HepG2 (cell line): ENCODE measurements at regions not wholly inside any gene's neighbourhood (a gene's known extent, or its start where the extent isn't known, plus 50 kb on each side); places are given as distances from the start of the nearest gene placed in this dataset.

Experiments
- ATAC-seq: fragments of 200-7000 bp; cut with Tn5 transposase; 3 replicates; pipeline ENCODE4 v1.9.1; 2020; ENCODE audit warnings: mild to moderate bottlenecking, moderate library complexity
- BruUV-seq: library from RNA; stranded (reverse); fragments of 400-500 nt; replicated peaks from 2 replicates; lab custom pipeline; 2021; lab: Mats Ljungman, UMichigan
- CTCF ChIA-PET: fragments of 300-600 bp; formaldehyde crosslinking; extraction: SDS; loops from one replicate; lab custom pipeline; 2021; ENCODE audit warnings: low total read pairs, inconsistent platforms, low intra/inter-chr PET ratio; lab: Yijun Ruan, JAX
- POLR2A ChIA-PET: fragments of 350-600 bp; sonication (Branson Sonifier 250); formaldehyde crosslinking; loops from one replicate; lab custom pipeline; 2020; ENCODE audit warnings: antibody characterized with exemption, inconsistent platforms; lab: Yijun Ruan, JAX
- DNase-seq: peaks from one replicate; pipeline ENCODE4 v3.0.0-alpha.2; 2015; ENCODE audit warnings: low spot score
- FAIRE-seq: peaks from 3 replicates; lab custom pipeline; 2011; peaks lifted over from hg19 to GRCh38; lab: Jason Lieb, UNC
- H2AFZ ChIP-seq: one replicate; pipeline ENCODE4 v1.6.1; 2011; ENCODE audit warnings: low read length, inconsistent platforms
- H3K27ac ChIP-seq: fragments of 300-600 bp; 3 replicates; pipeline ENCODE4 v1.8.0; 2011; ENCODE audit warnings: mixed run types, mild to moderate bottlenecking, mixed read lengths, low read length, inconsistent platforms; ENCODE audit not compliant: insufficient read depth; ENCODE audit errors: extremely low read length
- H3K27me3 ChIP-seq, 2 experiments: fragments of 200-600 bp in 1 of 2; 2 replicates in 1 of 2; 3 replicates in 1 of 2; pipeline versions ENCODE4 v1.6.0 to v1.8.0; 2011; ENCODE audit warnings: low read length in 2 of 2, mild to moderate bottlenecking in 2 of 2, moderate library complexity in 2 of 2, inconsistent platforms in 1 of 2; ENCODE audit not compliant: insufficient read depth in 2 of 2, control insufficient read depth in 1 of 2
- H3K36me3 ChIP-seq, 2 experiments: fragments of 200-600 bp in 1 of 2; replicated peaks in 1 of 2; 2 replicates in 1 of 2; 3 replicates in 1 of 2; pipeline versions ENCODE4 v1.5.1 to v1.8.0; 2011; ENCODE audit warnings: low read length in 2 of 2, inconsistent platforms in 1 of 2; ENCODE audit not compliant: insufficient read depth in 2 of 2, control insufficient read depth in 1 of 2
- H3K4me1 ChIP-seq: 2 replicates; pipeline ENCODE4 v1.5.1; 2012; ENCODE audit warnings: low read length, inconsistent platforms; ENCODE audit not compliant: insufficient read depth
- H3K4me2 ChIP-seq: 2 replicates; pipeline ENCODE4 v1.6.0; 2011; ENCODE audit warnings: low read depth, low read length, inconsistent platforms
- H3K4me3 ChIP-seq, 3 experiments: fragments of 200-600 bp in 1 of 3; sonication (generic), shearing (Covaris generic) in 1 of 3; replicated peaks in 1 of 3; 2 replicates each; pipeline ENCODE4 v1.5.1; 2011 to 2016; ENCODE audit warnings: low read length in 3 of 3, inconsistent platforms in 2 of 3, low read depth in 2 of 3, mild to moderate bottlenecking in 2 of 3, control low read depth in 1 of 3, mixed read lengths in 1 of 3; ENCODE audit not compliant: insufficient read depth in 1 of 3
- H3K79me2 ChIP-seq: one replicate; pipeline ENCODE4 v1.6.1; 2011; ENCODE audit warnings: low read length, inconsistent platforms; ENCODE audit not compliant: insufficient read depth
- H3K9ac ChIP-seq: 2 replicates; pipeline ENCODE4 v1.6.0; 2011; ENCODE audit warnings: mild to moderate bottlenecking, low read depth, low read length, inconsistent platforms; ENCODE audit not compliant: insufficient read depth
- H3K9me3 ChIP-seq: 2 replicates; pipeline ENCODE4 v1.5.1; 2012; ENCODE audit warnings: mild to moderate bottlenecking, low read length
- H4K20me1 ChIP-seq: 2 replicates; pipeline ENCODE4 v1.6.0; 2011; ENCODE audit warnings: inconsistent platforms, mild to moderate bottlenecking, low read length, moderate library complexity; ENCODE audit not compliant: insufficient read depth
- CEBPZ ChIP-seq: IDR thresholded peaks from 2 replicates; pipeline ENCODE4 v1.6.1; 2012; ENCODE audit warnings: low read length, improper control_type of control experiment
- CREBL2 ChIP-seq: sonication (generic); formaldehyde crosslinking; IDR thresholded peaks from 2 replicates; pipeline ENCODE4 v1.8.1; 2023; ENCODE audit warnings: missing genetic modification reagents, mild to moderate bottlenecking, borderline replicate concordance
- RBM39 ChIP-seq: fragments of 200-400 bp; formaldehyde crosslinking; IDR thresholded peaks from one replicate; pipeline ENCODE4 v1.6.1; 2018; ENCODE audit warnings: antibody characterized with exemption, mild to moderate bottlenecking, low read depth, low read length; ENCODE audit not compliant: poor library complexity, severe bottlenecking
- SATB2 ChIP-seq: sonication (generic); formaldehyde crosslinking; IDR thresholded peaks from 2 replicates; pipeline ENCODE4 v1.5.0; 2020; ENCODE audit warnings: missing genetic modification reagents
- SIN3B ChIP-seq: fragments of 150-350 bp; IDR thresholded peaks from 2 replicates; pipeline ENCODE4 v1.6.1; 2014; ENCODE audit warnings: low read length
- SMAD1 ChIP-seq: sonication (generic); formaldehyde crosslinking; IDR thresholded peaks from 2 replicates; pipeline ENCODE4 v1.4.0; 2020; ENCODE audit warnings: missing genetic modification reagents, low read depth, mild to moderate bottlenecking, borderline replicate concordance
- SNAI1 ChIP-seq: sonication (generic); formaldehyde crosslinking; IDR thresholded peaks from 2 replicates; pipeline ENCODE4 v1.5.0; 2020; ENCODE audit warnings: mild to moderate bottlenecking, missing genetic modification reagents, borderline replicate concordance
- TMF1 ChIP-seq: sonication (generic); formaldehyde crosslinking; IDR thresholded peaks from 2 replicates; pipeline ENCODE4 v1.8.1; 2022; ENCODE audit warnings: low read depth, missing genetic modification reagents
- ZBTB37 ChIP-seq: sonication (generic); formaldehyde crosslinking; IDR thresholded peaks from 2 replicates; pipeline ENCODE4 v1.4.0; 2020; ENCODE audit warnings: mild to moderate bottlenecking, missing genetic modification reagents
- ZBTB4 ChIP-seq: sonication (generic); formaldehyde crosslinking; IDR thresholded peaks from 2 replicates; pipeline ENCODE4 v1.4.0; 2020; ENCODE audit warnings: missing genetic modification reagents, mild to moderate bottlenecking, borderline replicate concordance
- ZNF446 ChIP-seq: sonication (generic); formaldehyde crosslinking; IDR thresholded peaks from 2 replicates; pipeline ENCODE4 v1.5.0; 2020; ENCODE audit warnings: mild to moderate bottlenecking, missing genetic modification reagents
- ZNF510 ChIP-seq: sonication (generic); formaldehyde crosslinking; IDR thresholded peaks from 2 replicates; pipeline ENCODE4 v1.4.0; 2020; ENCODE audit warnings: low read depth, mild to moderate bottlenecking, missing genetic modification reagents
- ZNF550 ChIP-seq: sonication (generic); formaldehyde crosslinking; IDR thresholded peaks from 2 replicates; pipeline ENCODE4 v1.4.0; 2020; ENCODE audit warnings: mild to moderate bottlenecking, missing genetic modification reagents, borderline replicate concordance
- ZNF740 ChIP-seq: sonication (generic); formaldehyde crosslinking; IDR thresholded peaks from 2 replicates; pipeline ENCODE4 v1.4.0; 2020; ENCODE audit warnings: missing genetic modification reagents
- ZNF75D ChIP-seq: sonication (generic); formaldehyde crosslinking; IDR thresholded peaks from 2 replicates; pipeline ENCODE4 v1.8.1; 2023; ENCODE audit warnings: missing genetic modification reagents, mild to moderate bottlenecking, borderline replicate concordance
- WGBS: methylation state at CpG from one replicate; pipeline ENCODE4 v1.1.6; 2017; ENCODE audit warnings: low lambda C conversion rate; 5-methylcytosine and 5-hydroxymethylcytosine counted together
- in situ Hi-C: cut with HindIII; loops from 2 replicates; pipeline ENCODE4 v1.10.0; 2017; ENCODE audit warnings: low pct_unique_long_range_greater_than_20kb; ENCODE audit not compliant: extremely low pct_ligation_motif_present
- intact Hi-C: fragments of 100-400 bp; cut with micrococcal nuclease; formaldehyde crosslinking; loops from one replicate; pipeline ENCODE4 v1.10.0; 2022; ENCODE audit not compliant: unreplicated experiment

- no peak overlapping the region for H3K27ac ChIP-seq
- POLR2A ChIA-PET: no interaction called here
- TF ChIP-seq CREBL2 (CRISPR knock-in tag): no peak
- TF ChIP-seq ZBTB4: no peak
- no peak for TF ChIP-seq RBM39
- TF ChIP-seq SATB2 (CRISPR knock-in tag): no peak
- TF ChIP-seq ZNF510: no peak
- no peak for TF ChIP-seq CEBPZ
- no peak for TF ChIP-seq ZNF75D (CRISPR knock-in tag)
- TF ChIP-seq ZNF740: no peak
- no peak for TF ChIP-seq SMAD1 (CRISPR knock-in tag)
- TF ChIP-seq SNAI1: no peak
- TF ChIP-seq ZNF446 (CRISPR knock-in tag): no peak
- no peak for TF ChIP-seq SIN3B
- TF ChIP-seq ZNF550 (CRISPR knock-in tag): no peak
- TF ChIP-seq TMF1: no peak
- TF ChIP-seq ZBTB37: no peak
Observed at GRCh38 chr7:9842301-9842700, 1131.4 kb upstream of the PHF14 start.

More at GRCh38 chr7:9842301-9842700, 1131.4 kb upstream of the PHF14 start:
- Histone ChIP-seq H4K20me1 (no peaks in the 10 kb centered on the region), H3K4me2 (no peak overlapping the region), H3K9me3 (peaks cover 68% of the 10 kb centered on the region), H3K36me3 (no peaks in the 10 kb centered on the region), H3K4me3 (no peak overlapping the region), H3K27me3 (no peaks in the 10 kb centered on the region), H3K4me1 (no peaks in the 10 kb centered on the region), H2AFZ (no peak overlapping the region), H3K79me2 (no peaks in the 10 kb centered on the region), H3K9ac (no peak overlapping the region)
- no TSS peak for BruUV-seq
- intact Hi-C loops: no loop called here
- in situ Hi-C loops: no loop called here
- no peak for DNase-seq
- FAIRE-seq: no peak
- WGBS: 42% methylated on average over 2 of the region's 2 CpGs
- ATAC-seq: no peak
- CTCF ChIA-PET: no interaction called here
